ENCODE measurements at regions not wholly inside any gene's neighbourhood (a gene's known extent, or its start where the extent isn't known, plus 50 kb on each side); places are given as distances from the start of the nearest gene placed in this dataset.

DNA sequence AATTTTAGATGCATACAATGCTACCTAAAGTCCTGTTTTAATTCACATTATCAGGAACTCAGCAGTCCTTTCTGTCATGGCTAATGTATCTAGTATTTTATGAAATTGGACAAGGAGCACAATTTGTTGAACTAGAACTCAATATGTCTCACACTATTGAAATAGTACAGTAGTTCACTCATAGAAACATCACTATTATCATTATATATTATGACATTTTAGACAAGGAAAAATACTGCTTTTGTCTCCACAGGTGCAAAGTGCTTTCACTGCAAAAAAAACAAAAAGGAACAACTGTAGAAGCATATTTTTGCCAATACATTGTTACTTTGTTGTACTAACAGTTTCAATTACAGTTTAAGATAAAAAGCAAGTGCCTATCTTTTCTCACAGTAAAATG, 419.2 kb upstream of the CDH19 start (continued):
- no peak for TF ChIP-seq CTBP2 (IDR thresholded peaks at IDR 0.05; ENCODE audit: borderline replicate concordance, insufficient read depth, insufficient read length, low read length)
- no peak for TF ChIP-seq JUN (IDR thresholded peaks at IDR 0.05; ENCODE audit: low read depth, low read length)
- TF ChIP-seq POLR2A (IDR thresholded peaks at IDR 0.05; ENCODE audit: control extremely low read depth in 1 of 2, low read depth in 2 of 2, low read length in 2 of 2), result no peak
- TF ChIP-seq, protein P1, sequence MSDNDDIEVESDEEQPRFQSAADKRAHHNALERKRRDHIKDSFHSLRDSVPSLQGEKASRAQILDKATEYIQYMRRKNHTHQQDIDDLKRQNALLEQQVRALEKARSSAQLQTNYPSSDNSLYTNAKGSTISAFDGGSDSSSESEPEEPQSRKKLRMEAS (IDR thresholded peaks at IDR 0.05), result no peak
- no peak for TF ChIP-seq YY1 (IDR thresholded peaks at IDR 0.05; ENCODE audit: low read depth, low read length)

Measured in H1 (cell line).